ENCODE measurements at regions not wholly inside any gene's neighbourhood (a gene's known extent, or its start where the extent isn't known, plus 50 kb on each side); places are given as distances from the start of the nearest gene placed in this dataset.

GRCh38 chr14:41137741-41138140 is 468.9 kb upstream of the LRFN5 start:
- Histone ChIP-seq H3K4me2 (ENCODE audit: low read length) (no peak overlapping the region), H3K9me2 (ENCODE audit: insufficient read depth) (no peaks in the 10 kb centered on the region), H3K9me3 (ENCODE audit: control insufficient read depth in 1 of 2, insufficient read depth in 1 of 2, low read depth in 1 of 2, low read length in 2 of 2) (no peaks in the 10 kb centered on the region), H3K4me1 (ENCODE audit: control insufficient read depth in 1 of 2, insufficient read depth in 2 of 2, low read length in 2 of 2) (no peaks in the 10 kb centered on the region), H4K20me1 (ENCODE audit: insufficient read depth) (no peaks in the 10 kb centered on the region), H2AFZ (ENCODE audit: low read depth, low read length, poor library complexity, severe bottlenecking) (no peak overlapping the region), H3K27me3 (ENCODE audit: insufficient read depth, low read length) (no peaks in the 10 kb centered on the region), H3K27ac (ENCODE audit: low read depth, low read length) (no peak overlapping the region), H3K36me3 (ENCODE audit: control insufficient read depth in 1 of 2, insufficient read depth in 2 of 2, low read length in 2 of 2) (no peaks in the 10 kb centered on the region), H3K4me3 (replicated peaks in 1 of 2; ENCODE audit: low read depth in 1 of 2, low read length in 2 of 2) (no peak overlapping the region), H3K79me2 (ENCODE audit: insufficient read depth, low read length) (no peaks in the 10 kb centered on the region), H3K9ac (ENCODE audit: low read length) (no peak overlapping the region)
- POLR2A ChIA-PET, result no interaction called here
- intact Hi-C loops (cut with micrococcal nuclease), result loop anchor here (1.0 kb wide), 1 partner anchor 64 kb away; no protein-coding TSS in a partner anchor
- DNase-seq (ENCODE audit: low read depth, low spot score) (no peak), ATAC-seq (no peak)
- TF ChIP-seq ZNF274 (IDR thresholded peaks at IDR 0.05; ENCODE audit: low read depth, low read length), result no peak
- no peak for TF ChIP-seq CEBPB (IDR thresholded peaks at IDR 0.05; ENCODE audit: low read depth)
- no peak for TF ChIP-seq REST (IDR thresholded peaks at IDR 0.05; ENCODE audit: low read depth)
- TF ChIP-seq POLR2AphosphoS5 (IDR thresholded peaks at IDR 0.05; ENCODE audit: low read depth, low read length), result no peak
- TF ChIP-seq MAX (IDR thresholded peaks at IDR 0.05), result no peak
- TF ChIP-seq RAD21 (IDR thresholded peaks at IDR 0.05; ENCODE audit: low read depth), result no peak
- TF ChIP-seq SP1 (IDR thresholded peaks at IDR 0.05; ENCODE audit: low read depth), result no peak
- BruUV-seq (replicated peaks), result no TSS peak
- RAD21 ChIA-PET (ENCODE audit: low non-redundant PET in 1 of 2, low total read pairs in 2 of 2, uncharacterized antibody in 2 of 2, unreplicated experiment in 2 of 2), result no interaction called here
- CTCF ChIA-PET, result no interaction called here

GRCh38 chr14:41130274-41130673 is 476.4 kb upstream of the LRFN5 start:
- no peak overlapping the region for H3K4me3 ChIP-seq (replicated peaks in 1 of 2; ENCODE audit: low read depth in 1 of 2, low read length in 2 of 2)
- no peaks in the 10 kb centered on the region for H3K36me3 ChIP-seq (ENCODE audit: control insufficient read depth in 1 of 2, insufficient read depth in 2 of 2, low read length in 2 of 2)
- H4K20me1 ChIP-seq (ENCODE audit: insufficient read depth), result no peaks in the 10 kb centered on the region
- no peak overlapping the region for H3K9ac ChIP-seq (ENCODE audit: low read length)
- no TSS peak for BruUV-seq (replicated peaks)
- H3K9me3 ChIP-seq (ENCODE audit: control insufficient read depth in 1 of 2, insufficient read depth in 1 of 2, low read depth in 1 of 2, low read length in 2 of 2), result no peaks in the 10 kb centered on the region
- no peaks in the 10 kb centered on the region for H3K79me2 ChIP-seq (ENCODE audit: insufficient read depth, low read length)
- no peak for TF ChIP-seq EGR1 (IDR thresholded peaks at IDR 0.05; ENCODE audit: low read depth)
- no peak for TF ChIP-seq SRF (IDR thresholded peaks at IDR 0.05; ENCODE audit: low read depth)
- no peak for TF ChIP-seq EZH2phosphoT487 (IDR thresholded peaks at IDR 0.05; ENCODE audit: borderline replicate concordance)
- TF ChIP-seq ELF1 (IDR thresholded peaks at IDR 0.05; ENCODE audit: borderline replicate concordance, low read depth), result no peak
- no peak overlapping the region for H2AFZ ChIP-seq (ENCODE audit: low read depth, low read length, poor library complexity, severe bottlenecking)
- H3K4me2 ChIP-seq (ENCODE audit: low read length), result no peak overlapping the region
- no peaks in the 10 kb centered on the region for H3K27me3 ChIP-seq (ENCODE audit: insufficient read depth, low read length)
- POLR2A ChIA-PET, result no interaction called here
- RAD21 ChIA-PET (ENCODE audit: low non-redundant PET in 1 of 2, low total read pairs in 2 of 2, uncharacterized antibody in 2 of 2, unreplicated experiment in 2 of 2), result no interaction called here
- H3K4me1 ChIP-seq (ENCODE audit: control insufficient read depth in 1 of 2, insufficient read depth in 2 of 2, low read length in 2 of 2), result no peaks in the 10 kb centered on the region
- DNase-seq (ENCODE audit: low read depth, low spot score), result no peak
- H3K27ac ChIP-seq (ENCODE audit: low read depth, low read length), result no peak overlapping the region
- CTCF ChIA-PET, result no interaction called here
- no peak for ATAC-seq
- H3K9me2 ChIP-seq (ENCODE audit: insufficient read depth), result no peaks in the 10 kb centered on the region
- intact Hi-C loops (cut with micrococcal nuclease), result no loop called here
